GM18951 (cell line): ENCODE measurements at regions not wholly inside any gene's neighbourhood (a gene's known extent, or its start where the extent isn't known, plus 50 kb on each side); places are given as distances from the start of the nearest gene placed in this dataset.

ENCODE experiments used
- POLR2A ChIP-seq: IDR thresholded peaks from 4 replicates; pipeline ENCODE4 v1.6.1; 2011; ENCODE audit warnings: mild to moderate bottlenecking; ENCODE audit not compliant: insufficient read length, insufficient read depth; ENCODE audit errors: extremely low read depth
- in situ Hi-C: fragments of 300-500 bp; cut with MboI; formaldehyde crosslinking; loops from one replicate; pipeline ENCODE4 v1.12.0; 2022; ENCODE audit warnings: low sequenced_read_pairs, mixed read lengths, inconsistent platforms; ENCODE audit not compliant: unreplicated experiment

- in situ Hi-C loops = no loop called here
- no peak for TF ChIP-seq POLR2A
Measured at GRCh38 chr17:79305768-79306423, 231.3 kb downstream of the ENGASE start.

GRCh38 chr17:79305376-79305767, 230.7 kb downstream of the ENGASE start:
- TF ChIP-seq POLR2A = no peak
- in situ Hi-C loops = no loop called here

GRCh38 chr17:79304884-79305283, 230.3 kb downstream of the ENGASE start:
- in situ Hi-C loops = no loop called here
- no peak for TF ChIP-seq POLR2A

GRCh38 chr17:79303641-79304205, 229.1 kb downstream of the ENGASE start:
- TF ChIP-seq POLR2A = no peak
- in situ Hi-C loops = no loop called here

- TF ChIP-seq POLR2A = no peak
- in situ Hi-C loops = no loop called here
Measured at GRCh38 chr17:79301469-79301868, 226.8 kb downstream of the ENGASE start.

GRCh38 chr17:79299349-79299748, 224.7 kb downstream of the ENGASE start:
- in situ Hi-C loops = no loop called here
- TF ChIP-seq POLR2A = no peak

GRCh38 chr17:79298799-79299198, 224.2 kb downstream of the ENGASE start:
- in situ Hi-C loops = no loop called here
- no peak for TF ChIP-seq POLR2A

- no peak for TF ChIP-seq POLR2A
- in situ Hi-C loops = no loop called here
Measured at GRCh38 chr17:79296243-79296642, 221.6 kb downstream of the ENGASE start.

GRCh38 chr17:79295307-79295706, 220.7 kb downstream of the ENGASE start:
- in situ Hi-C loops = no loop called here
- TF ChIP-seq POLR2A = no peak

- in situ Hi-C loops = no loop called here
- TF ChIP-seq POLR2A = no peak
Measured at GRCh38 chr17:79294459-79295071, 219.9 kb downstream of the ENGASE start.

- in situ Hi-C loops = no loop called here
- TF ChIP-seq POLR2A = no peak
Measured at GRCh38 chr17:79292501-79292900, 217.9 kb downstream of the ENGASE start.

- in situ Hi-C loops = no loop called here
Measured at GRCh38 chr17:79291391-79291790, 216.8 kb downstream of the ENGASE start.

GRCh38 chr17:79290726-79291125, 216.1 kb downstream of the ENGASE start:
- in situ Hi-C loops = no loop called here
- no peak for TF ChIP-seq POLR2A

More at GRCh38 chr17:79291391-79291790, 216.8 kb downstream of the ENGASE start:
- no peak for TF ChIP-seq POLR2A

- in situ Hi-C loops = no loop called here
- TF ChIP-seq POLR2A = no peak
Measured at GRCh38 chr17:79288950-79289349, 214.3 kb downstream of the ENGASE start.

GRCh38 chr17:79286440-79286839, 211.8 kb downstream of the ENGASE start:
- no peak for TF ChIP-seq POLR2A
- in situ Hi-C loops = no loop called here

GRCh38 chr17:79285973-79286372, 211.3 kb downstream of the ENGASE start:
- in situ Hi-C loops = no loop called here
- TF ChIP-seq POLR2A = no peak
